SK-N-SH (cell line): ENCODE measurements at regions not wholly inside any gene's neighbourhood (a gene's known extent, or its start where the extent isn't known, plus 50 kb on each side); places are given as distances from the start of the nearest gene placed in this dataset.
"Not testable (repeated sequence)": the region's sequence is repeated elsewhere in the genome, so short reads cannot be mapped to it uniquely, and the experiment has no call there.

ENCODE experiments used
- CTCF ChIP-seq: fragments of 200-600 bp; sonication (generic); IDR thresholded peaks from 2 replicates; pipeline ENCODE4 v1.6.1; 2017; ENCODE audit warnings: antibody characterized with exemption, mild to moderate bottlenecking, moderate library complexity
- EZH2phosphoT487 ChIP-seq: fragments of 200-600 bp; sonication (generic); IDR thresholded peaks from 2 replicates; pipeline ENCODE4 v1.6.1; 2017; ENCODE audit warnings: low read depth, mixed run types, mild to moderate bottlenecking, antibody characterized with exemption, moderate library complexity, borderline replicate concordance
- FOSL2 ChIP-seq: IDR thresholded peaks from 2 replicates; pipeline ENCODE4 v1.4.0; 2012; ENCODE audit warnings: low read depth, mild to moderate bottlenecking, moderate library complexity, borderline replicate concordance
- POLR2AphosphoS5 ChIP-seq: IDR thresholded peaks from 2 replicates; pipeline ENCODE4 v1.6.1; 2012; ENCODE audit warnings: low read depth, low read length
- RCOR1 ChIP-seq: fragments of 150-350 bp; IDR thresholded peaks from 2 replicates; pipeline ENCODE4 v1.6.1; 2017; ENCODE audit warnings: antibody characterized with exemption, low read length
- REST ChIP-seq: IDR thresholded peaks from 2 replicates; pipeline ENCODE4 v1.6.1; 2012; ENCODE audit warnings: mild to moderate bottlenecking, low read depth, low read length, moderate library complexity
- RFX5 ChIP-seq: IDR thresholded peaks from 2 replicates; pipeline ENCODE4 v1.6.1; 2012; ENCODE audit warnings: mild to moderate bottlenecking, improper control_type of control experiment, low read length
- TF ChIP-seq, protein P1 (sequence below): IDR thresholded peaks from 2 replicates; pipeline ENCODE4 v1.4.0; 2012; ENCODE audit warnings: low read depth
- TF ChIP-seq, protein P2 (sequence below): fragments of 150-350 bp; IDR thresholded peaks from 2 replicates; pipeline ENCODE4 v1.6.1; 2017; ENCODE audit warnings: antibody characterized with exemption, low read length, low read depth, borderline replicate concordance

DNA sequence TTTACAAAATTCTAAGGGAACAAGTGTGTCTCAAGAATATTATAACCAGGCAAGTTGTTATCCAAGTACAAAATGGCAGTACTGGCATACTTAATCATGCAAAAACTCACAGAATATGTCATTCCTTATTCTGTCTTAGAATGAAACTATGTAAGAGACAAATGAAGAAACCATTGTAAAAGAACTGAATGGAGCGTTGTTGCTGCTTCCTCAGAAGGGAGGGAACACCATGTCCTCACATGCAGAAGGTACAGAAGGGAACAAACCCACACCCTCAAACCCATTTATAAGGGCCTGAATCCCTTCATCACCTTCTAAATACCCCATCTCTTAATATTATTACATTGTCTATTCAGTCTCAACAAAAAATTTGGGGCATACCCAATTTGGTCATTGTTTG lies 960.0 kb downstream of the LTN1 start:
- not testable (repeated sequence) for TF ChIP-seq CTCF, RFX5, FOSL2, EZH2phosphoT487, REST, RCOR1, POLR2AphosphoS5
- TF ChIP-seq, protein P1, sequence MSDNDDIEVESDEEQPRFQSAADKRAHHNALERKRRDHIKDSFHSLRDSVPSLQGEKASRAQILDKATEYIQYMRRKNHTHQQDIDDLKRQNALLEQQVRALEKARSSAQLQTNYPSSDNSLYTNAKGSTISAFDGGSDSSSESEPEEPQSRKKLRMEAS = not testable (repeated sequence)
- TF ChIP-seq, protein P2, sequence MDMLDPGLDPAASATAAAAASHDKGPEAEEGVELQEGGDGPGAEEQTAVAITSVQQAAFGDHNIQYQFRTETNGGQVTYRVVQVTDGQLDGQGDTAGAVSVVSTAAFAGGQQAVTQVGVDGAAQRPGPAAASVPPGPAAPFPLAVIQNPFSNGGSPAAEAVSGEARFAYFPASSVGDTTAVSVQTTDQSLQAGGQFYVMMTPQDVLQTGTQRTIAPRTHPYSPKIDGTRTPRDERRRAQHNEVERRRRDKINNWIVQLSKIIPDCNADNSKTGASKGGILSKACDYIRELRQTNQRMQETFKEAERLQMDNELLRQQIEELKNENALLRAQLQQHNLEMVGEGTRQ = not testable (repeated sequence)
